Upper lobe of left lung (tissue), 4 donors: ENCODE measurements at regions not wholly inside any gene's neighbourhood (a gene's known extent, or its start where the extent isn't known, plus 50 kb on each side); places are given as distances from the start of the nearest gene placed in this dataset.

Source experiments
- POLR2A ChIP-seq, 4 donors: fragments of 450-650 bp; IDR thresholded peaks; one replicate each; pipeline ENCODE4 v1.5.1; 2016 to 2017; ENCODE audit warnings: antibody characterized with exemption in 4 of 4, mild to moderate bottlenecking in 2 of 4
- TF ChIP-seq, protein P1 (sequence below), 6 experiments: fragments of 450-650 bp in 4 of 6; fragments of 200-600 bp in 2 of 6; sonication (generic) in 2 of 6; IDR thresholded peaks; one replicate each; pipeline ENCODE4 v1.5.1; 2016 to 2019; ENCODE audit warnings: antibody characterized with exemption in 6 of 6

DNA sequence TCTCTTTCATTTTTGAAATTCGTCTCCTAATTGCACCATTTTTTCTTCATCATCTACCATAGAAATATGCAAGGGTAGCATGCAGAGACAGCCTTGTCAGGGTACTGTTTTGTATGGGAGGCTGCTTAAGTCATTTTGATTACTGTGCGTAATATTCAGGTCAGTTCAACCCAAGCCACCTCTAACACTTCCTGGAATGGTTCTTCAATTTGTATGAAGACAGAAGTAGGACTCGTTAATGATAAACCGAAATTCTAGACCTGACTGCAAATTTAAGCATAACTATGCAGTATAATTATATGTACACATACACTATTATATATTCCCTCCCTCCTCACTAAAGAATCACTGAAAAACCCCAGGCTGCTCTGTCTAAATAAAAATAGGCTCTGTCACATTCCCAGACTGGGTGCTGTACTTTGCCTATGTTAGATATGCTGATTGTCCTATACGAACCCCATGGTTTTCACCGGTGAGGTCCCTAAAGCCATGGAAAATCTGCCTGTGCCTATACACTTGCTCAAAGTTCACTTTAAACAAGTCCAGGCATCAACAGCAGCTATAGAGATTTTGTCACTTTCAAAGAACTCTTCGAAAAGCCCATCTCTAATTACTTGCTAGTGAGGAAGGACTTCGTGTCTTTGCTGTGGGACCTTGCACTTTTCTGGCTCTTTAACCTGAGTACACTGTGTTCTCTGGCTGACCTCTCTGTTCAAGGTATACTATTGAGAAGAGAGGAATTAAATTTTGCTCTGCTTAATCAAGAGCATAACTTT is 352.1 kb upstream of the CD180 start:
- no peak for TF ChIP-seq POLR2A (IDR thresholded peaks at IDR 0.05)
- TF ChIP-seq, protein P1, sequence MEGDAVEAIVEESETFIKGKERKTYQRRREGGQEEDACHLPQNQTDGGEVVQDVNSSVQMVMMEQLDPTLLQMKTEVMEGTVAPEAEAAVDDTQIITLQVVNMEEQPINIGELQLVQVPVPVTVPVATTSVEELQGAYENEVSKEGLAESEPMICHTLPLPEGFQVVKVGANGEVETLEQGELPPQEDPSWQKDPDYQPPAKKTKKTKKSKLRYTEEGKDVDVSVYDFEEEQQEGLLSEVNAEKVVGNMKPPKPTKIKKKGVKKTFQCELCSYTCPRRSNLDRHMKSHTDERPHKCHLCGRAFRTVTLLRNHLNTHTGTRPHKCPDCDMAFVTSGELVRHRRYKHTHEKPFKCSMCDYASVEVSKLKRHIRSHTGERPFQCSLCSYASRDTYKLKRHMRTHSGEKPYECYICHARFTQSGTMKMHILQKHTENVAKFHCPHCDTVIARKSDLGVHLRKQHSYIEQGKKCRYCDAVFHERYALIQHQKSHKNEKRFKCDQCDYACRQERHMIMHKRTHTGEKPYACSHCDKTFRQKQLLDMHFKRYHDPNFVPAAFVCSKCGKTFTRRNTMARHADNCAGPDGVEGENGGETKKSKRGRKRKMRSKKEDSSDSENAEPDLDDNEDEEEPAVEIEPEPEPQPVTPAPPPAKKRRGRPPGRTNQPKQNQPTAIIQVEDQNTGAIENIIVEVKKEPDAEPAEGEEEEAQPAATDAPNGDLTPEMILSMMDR (IDR thresholded peaks at IDR 0.05) = no peak
